GM13976 (cell line): ENCODE measurements at regions not wholly inside any gene's neighbourhood (a gene's known extent, or its start where the extent isn't known, plus 50 kb on each side); places are given as distances from the start of the nearest gene placed in this dataset.

Experiments
- DNase-seq: peaks from one replicate; pipeline ENCODE4 v3.0.0; 2012; ENCODE audit warnings: low spot score
- CTCF ChIP-seq: IDR thresholded peaks from 2 replicates; pipeline ENCODE4 v1.5.1; 2012; ENCODE audit warnings: borderline replicate concordance, mild to moderate bottlenecking; ENCODE audit not compliant: insufficient read depth; ENCODE audit errors: extremely low read depth, missing control alignments, control extremely low read depth
- in situ Hi-C: fragments of 300-500 bp; cut with MboI; formaldehyde crosslinking; loops from one replicate; pipeline ENCODE4 v1.12.0; 2022; ENCODE audit warnings: low sequenced_read_pairs, mixed read lengths, inconsistent platforms; ENCODE audit not compliant: unreplicated experiment

DNA sequence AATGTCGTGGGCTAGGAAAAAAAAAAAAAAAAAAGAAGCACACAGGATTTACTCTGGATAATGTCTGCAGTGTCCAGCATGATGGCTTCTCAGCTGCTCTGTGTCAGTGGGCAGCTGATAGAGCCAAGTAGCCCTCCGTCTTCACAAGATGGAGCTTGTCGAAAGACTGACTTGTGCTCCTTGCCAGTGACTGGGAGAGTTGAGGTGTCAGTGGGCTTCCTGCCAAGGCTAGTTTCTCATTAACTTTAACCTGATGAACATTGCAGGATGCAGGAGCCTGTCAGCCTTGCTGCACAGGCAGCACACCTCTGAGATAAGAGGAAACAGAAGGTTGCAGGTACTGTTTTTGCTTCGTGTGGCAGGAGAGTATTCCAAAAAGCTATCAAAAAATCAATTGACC, 171.4 kb upstream of the SGCD start:
- TF ChIP-seq CTCF = no peak
- in situ Hi-C loops = no loop called here
- no peak for DNase-seq

DNA sequence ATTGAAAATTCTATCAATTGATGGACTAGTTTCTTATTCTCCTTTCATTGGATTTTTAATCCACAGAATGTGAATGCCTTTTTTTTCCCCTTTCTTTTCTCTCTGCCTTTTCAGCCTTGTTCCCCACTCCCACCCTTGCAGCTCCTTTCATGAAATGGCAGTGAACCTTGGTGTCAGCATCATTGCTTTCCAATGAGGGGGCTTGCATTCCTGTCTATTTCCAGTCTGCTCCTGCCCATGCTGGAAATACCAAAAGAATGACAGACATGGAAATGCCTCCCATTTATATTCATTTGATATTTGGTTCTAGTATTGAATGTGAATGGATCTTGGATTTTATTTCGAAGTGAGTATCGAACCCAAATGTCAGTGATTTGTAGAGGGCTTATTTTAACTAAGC, 162.7 kb upstream of the SGCD start:
- in situ Hi-C loops = no loop called here
- TF ChIP-seq CTCF = no peak
- DNase-seq = no peak

GRCh38 chr5:156169495-156169894, 157.5 kb upstream of the SGCD start:
- no peak for TF ChIP-seq CTCF
- in situ Hi-C loops = no loop called here
- no peak for DNase-seq

DNA sequence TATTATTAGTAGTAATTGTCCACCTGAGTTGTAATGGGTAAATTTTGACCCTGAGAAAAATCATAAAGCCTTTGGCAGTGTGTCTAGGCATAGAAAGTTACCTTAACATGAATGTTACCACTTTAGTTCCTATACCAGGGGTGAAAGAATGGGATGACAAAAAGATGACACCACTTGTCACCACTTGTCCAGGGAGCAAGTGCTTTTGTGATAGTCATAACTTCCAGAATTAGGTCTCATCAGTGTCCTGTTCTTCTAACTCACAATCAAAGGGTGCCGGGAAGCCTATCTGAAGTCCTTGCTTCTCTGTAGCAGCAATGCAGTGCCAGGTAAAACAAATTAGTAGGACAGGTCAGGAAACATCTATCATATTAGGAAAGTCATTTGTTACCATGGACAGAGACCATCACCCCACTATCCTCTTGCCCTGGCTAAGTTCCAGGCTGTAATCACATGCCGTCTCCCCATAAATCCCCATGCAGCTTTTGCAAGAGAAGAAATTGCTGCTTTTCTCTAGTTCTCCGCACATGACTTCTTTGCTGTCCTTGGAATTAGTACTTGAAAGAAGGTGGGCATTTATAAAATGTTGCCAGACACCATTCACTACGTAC, 156.5 kb upstream of the SGCD start:
- no peak for TF ChIP-seq CTCF
- in situ Hi-C loops = no loop called here
- DNase-seq = no peak

GRCh38 chr5:156174225-156174624, 152.7 kb upstream of the SGCD start:
- no peak for TF ChIP-seq CTCF
- in situ Hi-C loops = no loop called here
- no peak for DNase-seq

GRCh38 chr5:156178117-156178516, 148.8 kb upstream of the SGCD start:
- no peak for DNase-seq
- no peak for TF ChIP-seq CTCF
- in situ Hi-C loops = no loop called here
